ENCODE measurements at regions not wholly inside any gene's neighbourhood (a gene's known extent, or its start where the extent isn't known, plus 50 kb on each side); places are given as distances from the start of the nearest gene placed in this dataset.

GRCh38 chr3:135806317-135806716 lies 159.2 kb upstream of the PPP2R3A start:
- no peak for DNase-seq

- no peak for DNase-seq
Measured at GRCh38 chr3:135807879-135808278, 157.6 kb upstream of the PPP2R3A start.

GRCh38 chr3:135809021-135809634 lies 156.4 kb upstream of the PPP2R3A start:
- DNase-seq: no peak

GRCh38 chr3:135811651-135812050 lies 153.9 kb upstream of the PPP2R3A start:
- no peak for DNase-seq

GRCh38 chr3:135812057-135812456 lies 153.5 kb upstream of the PPP2R3A start:
- no peak for DNase-seq

- DNase-seq: no peak
Measured at GRCh38 chr3:135834465-135834864, 131.1 kb upstream of the PPP2R3A start.

- no peak for DNase-seq
Measured at GRCh38 chr3:135837977-135838631, 127.4 kb upstream of the PPP2R3A start.

- DNase-seq: no peak
Measured at GRCh38 chr3:135840436-135840835, 125.1 kb upstream of the PPP2R3A start.

GRCh38 chr3:135844386-135844785 lies 121.1 kb upstream of the PPP2R3A start:
- DNase-seq: no peak

GRCh38 chr3:135848051-135848450 lies 117.5 kb upstream of the PPP2R3A start:
- no peak for DNase-seq

GRCh38 chr3:135849827-135850226 lies 115.7 kb upstream of the PPP2R3A start:
- DNase-seq: no peak

GRCh38 chr3:135851201-135852081 lies 114.1 kb upstream of the PPP2R3A start:
- no peak for DNase-seq

GRCh38 chr3:135853981-135854380 lies 111.5 kb upstream of the PPP2R3A start:
- DNase-seq: no peak

- DNase-seq: peak; percentile 3
Measured at GRCh38 chr3:135860761-135861160, 104.8 kb upstream of the PPP2R3A start.

- DNase-seq: no peak
Measured at GRCh38 chr3:135862361-135862760, 103.2 kb upstream of the PPP2R3A start.

- DNase-seq: no peak
Measured at GRCh38 chr3:135864060-135864459, 101.5 kb upstream of the PPP2R3A start.

GRCh38 chr3:135865085-135865484 lies 100.4 kb upstream of the PPP2R3A start:
- DNase-seq: no peak

- no peak for DNase-seq
Measured at GRCh38 chr3:135865553-135865952, 100.0 kb upstream of the PPP2R3A start.

GRCh38 chr3:135867911-135868310 lies 97.6 kb upstream of the PPP2R3A start:
- DNase-seq: no peak

- no peak for DNase-seq
Measured at GRCh38 chr3:135868801-135869200, 96.7 kb upstream of the PPP2R3A start.

GRCh38 chr3:135869439-135870105 lies 96.0 kb upstream of the PPP2R3A start:
- no peak for DNase-seq

GRCh38 chr3:135871311-135871710 lies 94.2 kb upstream of the PPP2R3A start:
- no peak for DNase-seq

- no peak for DNase-seq
Measured at GRCh38 chr3:135874035-135874434, 91.5 kb upstream of the PPP2R3A start.
